GM19468 (cell line): ENCODE measurements at regions not wholly inside any gene's neighbourhood (a gene's known extent, or its start where the extent isn't known, plus 50 kb on each side); places are given as distances from the start of the nearest gene placed in this dataset.

ENCODE experiments used
- ATAC-seq: cut with Tn5 transposase; IDR thresholded peaks from one replicate; pipeline ENCODE4 v1.9.1; 2021; ENCODE audit warnings: mild to moderate bottlenecking, moderate library complexity, moderate number of reproducible peaks; ENCODE audit not compliant: unreplicated experiment; ENCODE audit errors: extremely low read depth

GRCh38 chr7:113825832-113826231 is 93.0 kb downstream of the PPP1R3A start:
- no peak for ATAC-seq

GRCh38 chr7:113824117-113824823 is 94.5 kb downstream of the PPP1R3A start:
- no peak for ATAC-seq

GRCh38 chr7:113819474-113819873 is 99.3 kb downstream of the PPP1R3A start:
- no peak for ATAC-seq

GRCh38 chr7:113816639-113817038 is 102.2 kb downstream of the PPP1R3A start:
- ATAC-seq: no peak

DNA sequence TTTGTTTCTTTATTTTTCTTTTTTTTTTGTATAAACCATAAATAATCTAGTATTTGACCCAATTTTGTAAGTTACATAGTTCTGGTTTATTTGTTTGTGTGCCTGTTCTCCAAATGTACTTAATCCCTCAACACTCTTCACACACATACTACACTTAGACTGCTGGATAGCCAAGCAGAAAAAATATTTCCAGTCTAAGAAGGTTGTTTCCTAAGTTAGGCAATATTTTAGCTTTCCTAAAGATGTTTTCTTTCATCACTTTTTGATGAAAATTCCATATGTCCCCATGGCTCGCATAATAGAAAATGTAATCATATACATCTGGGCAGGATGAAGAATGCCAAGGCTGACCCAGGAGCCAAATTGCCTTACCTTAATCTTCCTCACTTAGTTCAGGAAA is 105.3 kb downstream of the PPP1R3A start:
- ATAC-seq: no peak

- no peak for ATAC-seq
Measured at GRCh38 chr7:113812591-113813255, 106.1 kb downstream of the PPP1R3A start.

DNA sequence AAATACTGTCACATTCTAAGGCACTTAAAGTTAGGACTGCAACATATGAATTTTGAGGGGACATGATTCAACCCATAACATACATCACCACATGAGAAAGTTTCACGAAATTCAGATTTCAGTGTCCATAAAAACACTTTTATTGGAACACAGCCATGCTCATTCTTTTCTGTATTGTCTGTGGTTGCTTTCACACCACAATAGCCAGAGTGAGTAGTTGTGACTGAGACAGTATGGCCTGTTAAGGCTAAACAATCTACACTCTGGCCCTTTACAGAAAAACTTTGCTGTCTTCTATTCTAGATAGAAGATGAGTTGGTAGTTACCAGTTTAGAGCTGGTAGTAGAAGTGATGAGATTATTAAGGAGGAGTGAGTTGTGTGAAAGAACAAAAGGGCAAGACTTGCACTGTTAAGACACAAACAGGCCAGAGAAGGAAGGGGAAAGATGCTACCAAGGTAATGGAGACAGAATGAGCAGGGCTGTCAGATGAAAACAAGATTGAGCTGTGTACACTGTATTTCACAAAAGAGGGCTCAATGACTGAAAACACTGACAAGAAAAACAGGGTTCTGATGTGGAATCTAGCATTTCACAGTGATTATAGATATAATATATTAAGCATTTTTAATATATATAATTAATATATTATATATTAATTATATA is 108.6 kb downstream of the PPP1R3A start:
- no peak for ATAC-seq

DNA sequence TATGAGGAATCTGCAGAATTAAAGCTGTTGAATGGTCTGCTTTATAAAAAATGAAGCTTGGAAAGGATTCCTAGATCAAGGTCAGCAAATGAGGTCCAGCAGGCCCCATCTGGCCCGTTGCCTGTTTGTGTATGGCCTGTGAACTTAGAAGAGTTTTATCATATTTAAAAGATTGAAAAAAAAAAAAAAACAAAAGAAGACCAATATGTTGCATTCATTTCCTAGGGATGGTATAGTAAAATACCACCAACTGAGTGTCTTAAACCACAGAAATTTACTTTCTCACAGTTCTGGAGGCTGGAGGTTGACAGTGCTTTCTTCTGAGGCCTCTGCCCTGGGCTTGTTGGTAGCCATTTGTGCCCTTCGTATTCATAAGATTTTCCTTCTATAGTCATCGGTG is 109.2 kb downstream of the PPP1R3A start:
- no peak for ATAC-seq

- ATAC-seq: no peak
Measured at GRCh38 chr7:113806633-113807327, 112.0 kb downstream of the PPP1R3A start.

DNA sequence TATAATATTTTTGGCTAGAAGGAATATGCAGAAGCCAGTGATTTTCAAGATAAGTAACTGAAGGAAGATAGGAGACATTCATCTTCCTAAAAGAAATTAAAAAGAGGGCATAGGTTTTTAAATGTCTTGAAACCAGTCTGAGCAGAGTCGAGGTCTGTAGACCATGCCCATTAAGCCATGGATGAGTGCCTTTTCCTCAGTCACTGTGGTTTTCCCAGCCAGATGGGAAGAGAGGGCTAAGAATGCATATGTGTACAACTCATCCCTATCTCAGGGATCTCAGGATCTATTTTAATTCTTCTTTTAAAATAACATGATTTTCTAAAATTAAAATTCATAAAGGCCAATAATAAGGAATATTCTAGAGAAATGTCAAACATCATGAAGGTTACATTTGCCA is 112.8 kb downstream of the PPP1R3A start:
- ATAC-seq: no peak

- ATAC-seq: no peak
Measured at GRCh38 chr7:113804475-113805095, 114.2 kb downstream of the PPP1R3A start.

DNA sequence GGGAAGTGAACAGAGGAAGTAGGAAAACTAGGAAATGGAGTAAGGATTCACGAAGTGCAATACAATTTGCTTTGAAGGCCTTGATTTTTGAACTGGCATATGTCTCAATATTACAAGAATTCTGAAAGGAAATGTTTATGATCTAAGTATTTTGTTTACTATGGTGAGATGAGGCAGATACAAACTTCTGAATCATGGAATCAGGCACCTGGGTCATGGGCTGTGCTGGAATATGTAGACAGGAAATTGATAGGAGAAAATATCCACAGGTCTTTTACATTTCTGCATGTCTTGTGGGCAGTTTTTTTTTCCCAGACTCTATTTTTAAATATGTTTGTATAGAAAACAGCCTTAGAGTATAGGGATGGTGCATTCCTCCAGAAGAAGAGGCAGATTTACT is 117.1 kb downstream of the PPP1R3A start:
- ATAC-seq: no peak

GRCh38 chr7:113800826-113801225 is 118.0 kb downstream of the PPP1R3A start:
- no peak for ATAC-seq

DNA sequence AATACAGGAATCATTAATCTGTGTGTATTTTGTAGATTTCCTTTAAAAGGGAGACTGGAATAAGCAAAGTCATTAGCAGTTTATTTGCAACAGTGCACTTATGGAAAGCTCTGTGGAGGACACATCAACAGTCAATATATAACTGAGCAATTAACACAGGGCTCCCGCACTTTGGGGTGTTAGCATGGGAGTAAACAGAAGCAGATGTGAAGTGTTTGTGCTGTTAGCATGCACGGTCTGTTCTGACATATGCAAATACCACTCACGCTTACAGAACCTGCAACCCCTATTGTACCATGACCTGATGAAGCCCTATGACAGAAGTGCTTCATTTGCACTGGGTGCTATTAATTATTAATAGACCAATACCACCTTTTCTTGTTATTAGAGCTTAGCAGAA is 118.9 kb downstream of the PPP1R3A start:
- ATAC-seq: peak; percentile 99

DNA sequence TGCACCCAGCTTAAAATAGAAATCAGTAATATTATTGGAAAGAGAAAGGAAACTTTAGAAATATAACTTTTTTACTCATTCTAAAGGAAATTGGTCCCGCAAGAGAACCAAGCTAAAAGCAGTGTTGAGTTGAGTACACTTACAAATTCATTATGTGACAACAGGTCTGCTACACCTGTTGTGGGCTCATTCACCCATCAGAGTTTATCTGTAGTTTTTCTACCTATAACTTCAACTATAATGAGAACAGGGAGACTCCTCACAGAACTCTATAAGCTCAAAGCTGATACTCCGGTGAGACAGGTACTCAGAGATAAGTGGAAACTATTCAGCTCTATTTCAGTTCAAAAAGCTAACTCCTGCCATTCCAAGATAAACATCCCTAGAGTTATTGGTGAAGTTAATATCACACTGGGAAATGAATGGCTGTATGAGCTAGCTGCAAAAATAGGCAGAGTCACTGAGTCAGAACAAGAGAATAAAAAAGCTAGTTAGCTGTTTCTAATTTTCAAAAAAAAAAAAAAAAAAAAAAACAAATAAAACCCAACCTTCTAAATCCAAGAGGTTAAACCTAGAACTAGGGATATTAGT is 121.3 kb downstream of the PPP1R3A start:
- no peak for ATAC-seq

GRCh38 chr7:113796557-113796956 is 122.3 kb downstream of the PPP1R3A start:
- no peak for ATAC-seq

GRCh38 chr7:113794573-113794972 is 124.2 kb downstream of the PPP1R3A start:
- no peak for ATAC-seq

DNA sequence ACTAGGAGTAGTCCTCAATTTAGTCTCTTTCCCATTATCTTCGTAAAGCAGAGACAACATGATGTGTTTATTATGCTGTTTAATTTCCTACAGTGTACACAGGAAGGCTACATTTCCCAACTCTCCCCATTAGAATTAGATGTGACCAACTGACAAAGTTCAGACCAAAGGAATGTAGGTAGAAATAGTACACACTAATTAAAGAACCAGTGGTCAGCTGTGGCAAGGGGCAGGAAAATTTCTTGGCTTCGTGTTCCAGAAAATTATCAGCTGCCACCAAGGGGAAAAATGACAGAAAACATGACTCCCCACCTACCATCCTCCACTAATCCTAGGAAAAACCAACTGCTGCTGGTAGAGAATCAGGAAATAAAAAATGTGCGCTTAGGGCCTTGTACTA is 125.6 kb downstream of the PPP1R3A start:
- ATAC-seq: no peak

- ATAC-seq: no peak
Measured at GRCh38 chr7:113790025-113790424, 128.8 kb downstream of the PPP1R3A start.

- no peak for ATAC-seq
Measured at GRCh38 chr7:113787106-113787505, 131.7 kb downstream of the PPP1R3A start.
